Caki2 (cell line): ENCODE measurements at regions not wholly inside any gene's neighbourhood (a gene's known extent, or its start where the extent isn't known, plus 50 kb on each side); places are given as distances from the start of the nearest gene placed in this dataset.
"Not testable (repeated sequence)": the region's sequence is repeated elsewhere in the genome, so short reads cannot be mapped to it uniquely, and the experiment has no call there.

Experiments used
- DNase-seq: peaks from one replicate; pipeline ENCODE4 v3.0.0-alpha.2; 2015; ENCODE audit warnings: low read depth
- in situ Hi-C: cut with HindIII; loops from 2 replicates; pipeline ENCODE4 v1.10.0; 2016; ENCODE audit warnings: low sequenced_read_pairs, low pct_unique_long_range_greater_than_20kb, mixed read lengths

GRCh38 chr9:26682796-26683496 lies 209.7 kb downstream of the CAAP1 start:
- in situ Hi-C loops, result no loop called here
- DNase-seq, result no peak

DNA sequence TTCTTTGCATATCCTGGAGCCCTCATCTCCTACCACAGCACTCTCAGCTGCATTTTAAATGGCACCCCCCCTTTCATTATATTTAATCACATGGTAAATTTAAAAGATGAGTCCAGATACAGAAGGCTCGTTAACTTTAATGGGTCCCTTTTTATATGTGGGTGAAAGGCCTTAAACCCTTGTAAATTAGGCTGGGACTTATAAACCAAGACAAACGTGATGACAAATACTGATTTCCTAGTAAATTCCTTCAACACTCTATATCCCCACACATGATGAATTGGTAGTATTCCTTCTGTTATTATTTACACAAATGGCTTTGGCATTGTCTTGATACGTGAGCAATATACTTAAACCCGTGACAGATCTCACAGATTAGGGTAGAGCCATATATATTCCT lies 210.6 kb downstream of the CAAP1 start:
- in situ Hi-C loops, result no loop called here
- no peak for DNase-seq

DNA sequence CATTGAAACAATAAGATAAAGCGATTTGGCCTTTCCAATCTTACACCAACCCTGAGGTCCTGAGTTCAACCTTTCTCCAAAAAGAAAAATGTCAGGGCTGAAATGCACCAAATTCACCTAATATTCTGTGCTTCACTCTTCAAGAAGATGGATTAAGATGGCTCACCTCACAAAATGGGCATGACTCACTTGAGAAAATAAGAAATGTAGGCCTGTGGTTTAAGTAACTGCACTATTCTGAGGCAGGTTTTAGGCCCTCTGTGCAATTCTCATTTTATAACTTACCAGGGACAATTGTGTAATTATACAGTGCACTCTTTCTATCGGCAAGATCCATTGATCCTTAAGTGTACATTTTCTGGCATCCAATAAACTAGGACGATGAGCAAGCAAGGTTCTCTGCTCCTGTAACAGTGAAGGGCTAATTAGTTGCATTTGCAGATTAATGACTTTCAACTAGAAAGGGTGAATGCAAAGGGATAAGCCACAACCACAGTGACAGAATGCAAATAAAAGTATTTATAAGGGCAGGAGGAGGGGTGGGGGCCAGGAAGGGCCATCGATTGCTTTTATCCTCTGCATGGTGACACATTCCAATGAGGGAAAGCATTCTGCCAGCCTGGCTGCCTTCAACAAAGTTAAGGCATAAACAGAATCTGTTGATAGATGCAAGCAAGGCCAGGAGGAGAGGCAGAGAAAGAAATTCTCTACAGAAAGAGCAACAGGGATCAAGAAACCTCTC lies 214.5 kb downstream of the CAAP1 start:
- no peak for DNase-seq
- in situ Hi-C loops, result no loop called here

- in situ Hi-C loops, result no loop called here
- no peak for DNase-seq
Measured at GRCh38 chr9:26675035-26675434, 217.6 kb downstream of the CAAP1 start.

DNA sequence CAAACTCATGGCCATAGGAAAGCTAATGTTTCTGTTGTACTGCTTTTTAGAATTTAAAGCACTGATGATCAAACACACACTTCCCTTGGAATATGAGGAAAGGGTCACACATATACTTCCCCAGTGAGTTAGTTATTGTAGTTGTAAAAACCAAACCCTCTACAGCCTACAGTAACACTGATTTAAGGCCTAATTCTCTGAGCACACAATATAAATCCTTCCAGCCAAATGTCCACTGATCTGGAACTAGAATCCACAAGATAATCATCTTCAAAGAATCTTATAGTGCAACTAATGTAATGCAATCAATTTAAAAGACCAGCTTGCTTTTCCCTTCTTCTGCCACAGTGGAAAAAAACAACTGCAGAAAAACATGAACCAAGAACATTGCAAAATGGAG lies 219.3 kb downstream of the CAAP1 start:
- in situ Hi-C loops, result no loop called here
- DNase-seq, result no peak

GRCh38 chr9:26669701-26670670 lies 222.6 kb downstream of the CAAP1 start:
- no peak for DNase-seq
- in situ Hi-C loops, result no loop called here

DNA sequence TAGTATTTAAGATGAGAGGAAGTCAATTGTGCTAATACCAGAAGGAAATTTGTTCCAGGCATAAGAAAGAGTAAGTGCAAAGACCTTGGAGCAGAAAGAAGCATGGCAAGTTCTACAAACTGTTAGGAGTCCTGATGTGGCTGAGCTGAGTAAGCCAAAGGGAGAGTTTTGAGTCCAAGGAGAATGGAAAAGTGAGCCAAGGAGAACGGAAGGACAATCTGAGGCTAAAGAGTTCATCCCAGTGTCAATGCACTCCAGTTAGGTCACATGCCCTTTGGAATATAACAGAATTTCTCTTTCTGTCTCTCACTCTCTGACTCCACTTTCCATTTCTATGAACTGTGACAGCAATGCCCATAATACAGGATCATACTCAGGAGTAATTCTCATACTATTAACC lies 224.7 kb downstream of the CAAP1 start:
- DNase-seq, result no peak
- in situ Hi-C loops, result no loop called here

DNA sequence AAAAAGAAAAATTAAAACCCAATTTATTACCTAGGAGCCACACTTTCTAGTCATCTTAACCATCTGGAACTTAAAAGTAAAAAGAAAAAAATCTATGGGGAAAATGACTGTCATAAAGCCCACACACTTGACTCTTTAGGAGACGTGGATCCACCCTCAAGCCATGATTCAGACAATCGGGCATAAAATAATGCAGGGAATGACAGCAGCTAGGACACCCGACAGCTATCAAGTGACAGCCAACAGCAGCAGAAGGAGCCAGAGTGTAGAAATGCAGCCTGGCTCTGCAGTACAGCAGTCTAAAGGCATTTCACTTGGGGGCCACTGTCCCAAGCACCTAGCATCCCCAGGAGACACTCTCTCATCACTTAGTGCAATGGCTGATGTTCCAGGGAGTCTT lies 226.9 kb downstream of the CAAP1 start:
- in situ Hi-C loops, result no loop called here
- DNase-seq, result no peak

GRCh38 chr9:26664087-26664773 lies 228.4 kb downstream of the CAAP1 start:
- DNase-seq, in situ Hi-C loops: not testable (repeated sequence)

DNA sequence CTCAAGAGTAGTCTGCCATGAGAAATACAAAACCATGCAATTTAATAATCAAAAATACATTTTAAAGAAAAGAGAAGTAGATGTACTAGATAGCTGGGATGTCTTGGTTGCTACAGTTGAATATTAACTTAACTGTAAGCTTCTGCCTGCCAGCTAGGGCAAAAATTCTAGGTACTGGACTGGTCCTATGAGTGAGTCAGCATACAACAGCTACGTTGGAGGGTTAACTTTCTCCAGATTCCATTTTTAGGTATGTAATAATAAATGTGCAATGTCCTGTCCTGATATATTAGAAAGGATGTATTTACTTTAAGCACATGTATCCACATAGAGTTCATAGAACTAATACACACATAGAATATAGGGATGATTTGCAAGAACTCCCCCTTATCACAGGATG lies 230.1 kb downstream of the CAAP1 start:
- in situ Hi-C loops, result no loop called here
- no peak for DNase-seq

GRCh38 chr9:26658476-26658875 lies 234.1 kb downstream of the CAAP1 start:
- DNase-seq, result no peak
- in situ Hi-C loops, result no loop called here

DNA sequence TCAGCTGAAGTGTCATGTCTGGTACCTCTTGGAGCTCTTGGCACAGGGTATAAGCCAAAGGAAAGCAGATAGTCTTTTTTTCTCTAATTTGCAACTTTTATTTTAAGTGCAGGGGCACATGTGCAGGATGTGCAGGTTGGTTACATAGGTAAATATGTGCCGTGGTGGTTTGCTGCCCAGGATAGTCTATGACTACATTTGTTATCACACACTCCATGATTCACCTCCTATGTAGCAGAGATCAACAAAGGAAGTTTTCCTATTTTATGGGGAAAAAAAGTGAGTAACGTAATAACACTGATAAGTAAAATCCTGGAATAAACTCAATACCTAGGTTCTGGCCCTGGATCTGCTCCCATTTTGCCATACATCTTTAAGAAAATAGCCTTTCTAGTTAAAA lies 234.6 kb downstream of the CAAP1 start:
- no peak for DNase-seq
- in situ Hi-C loops, result no loop called here

DNA sequence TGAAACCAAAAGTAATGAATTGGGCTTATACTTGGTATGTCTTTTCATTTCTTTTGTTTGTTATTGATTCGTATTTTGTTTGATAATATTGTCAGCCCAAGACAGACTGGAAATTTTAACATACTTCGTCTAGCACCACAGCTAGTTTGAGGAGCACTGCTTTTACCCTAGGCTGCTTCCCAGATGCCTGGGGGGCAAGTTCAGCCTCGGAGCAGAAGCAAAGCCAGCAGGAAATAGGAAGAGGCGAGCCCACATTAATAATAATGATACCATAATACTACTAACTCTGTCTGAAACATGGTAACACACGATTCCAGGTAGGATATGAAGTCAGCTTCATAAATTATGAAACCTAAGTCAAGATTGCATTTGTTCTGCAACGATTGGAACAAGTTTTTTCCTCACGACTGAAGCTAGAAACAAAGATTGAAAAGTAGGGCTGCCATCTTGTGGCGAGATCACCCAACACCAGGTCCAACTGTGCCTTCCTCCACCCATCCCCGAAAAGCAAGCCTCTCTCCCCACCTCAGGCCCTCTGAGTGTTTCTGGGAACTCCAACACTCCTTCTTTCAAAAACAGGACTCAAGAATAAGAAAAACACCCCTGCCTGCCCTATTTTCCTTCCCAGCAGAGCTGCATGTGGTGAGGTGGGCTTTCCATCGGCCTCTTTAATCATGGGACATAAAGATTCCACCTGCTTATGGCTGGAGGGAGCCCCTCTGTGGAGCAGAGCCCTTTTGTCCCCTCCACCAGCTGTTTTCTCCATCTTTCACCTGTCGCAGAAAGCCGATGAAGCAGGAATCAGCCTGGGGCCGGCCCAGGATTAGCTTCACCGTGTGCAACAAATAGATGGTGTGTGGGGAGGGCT lies 236.4 kb downstream of the CAAP1 start:
- in situ Hi-C loops, result no loop called here
- DNase-seq, result no peak

DNA sequence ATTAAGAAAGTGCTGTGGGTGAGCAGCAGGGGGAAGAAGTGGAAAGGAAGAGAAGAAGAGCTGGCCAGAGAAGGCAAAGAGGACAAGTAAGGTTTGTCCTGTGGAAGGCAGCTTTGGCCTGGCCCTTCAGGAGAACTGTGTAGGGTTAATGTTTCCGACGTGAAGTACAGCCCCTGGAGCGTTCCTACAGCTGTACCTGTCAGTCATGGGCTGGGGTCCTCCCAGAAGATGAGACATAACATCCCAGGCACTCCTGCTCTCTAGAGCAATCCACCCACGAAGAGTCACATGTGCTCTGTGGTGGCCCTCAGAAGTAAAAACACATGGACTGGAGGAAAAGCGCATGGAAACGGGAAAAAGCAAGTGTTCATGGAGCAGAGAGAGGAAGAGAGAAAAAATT lies 237.4 kb downstream of the CAAP1 start:
- no peak for DNase-seq
- in situ Hi-C loops, result no loop called here

GRCh38 chr9:26650325-26650724 lies 242.3 kb downstream of the CAAP1 start:
- in situ Hi-C loops, result no loop called here
- DNase-seq, result no peak

- no peak for DNase-seq
Measured at GRCh38 chr9:26643826-26644225, 248.8 kb downstream of the CAAP1 start.

DNA sequence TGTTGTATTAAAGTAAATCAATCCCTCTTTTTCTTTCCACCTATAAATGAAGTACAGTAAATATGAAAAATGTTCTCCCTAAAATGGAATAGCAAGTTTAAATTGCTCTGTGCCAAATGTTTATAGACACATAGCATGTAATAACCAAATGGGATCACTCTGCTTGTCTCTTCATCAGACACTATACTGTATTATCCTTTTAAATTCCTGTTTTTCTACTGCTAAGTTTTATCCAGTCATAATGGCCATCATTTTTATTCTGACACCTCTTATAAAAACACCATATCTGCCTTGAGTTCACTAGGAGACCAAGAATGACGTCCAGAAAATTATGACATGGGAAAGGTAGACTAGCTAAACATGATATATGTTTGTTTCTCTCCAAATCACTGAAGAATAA lies 252.8 kb downstream of the CAAP1 start:
- DNase-seq, result no peak
- in situ Hi-C loops, result no loop called here

More at GRCh38 chr9:26643826-26644225, 248.8 kb downstream of the CAAP1 start:
- in situ Hi-C loops, result no loop called here
